ENCODE measurements at regions not wholly inside any gene's neighbourhood (a gene's known extent, or its start where the extent isn't known, plus 50 kb on each side); places are given as distances from the start of the nearest gene placed in this dataset.

DNA sequence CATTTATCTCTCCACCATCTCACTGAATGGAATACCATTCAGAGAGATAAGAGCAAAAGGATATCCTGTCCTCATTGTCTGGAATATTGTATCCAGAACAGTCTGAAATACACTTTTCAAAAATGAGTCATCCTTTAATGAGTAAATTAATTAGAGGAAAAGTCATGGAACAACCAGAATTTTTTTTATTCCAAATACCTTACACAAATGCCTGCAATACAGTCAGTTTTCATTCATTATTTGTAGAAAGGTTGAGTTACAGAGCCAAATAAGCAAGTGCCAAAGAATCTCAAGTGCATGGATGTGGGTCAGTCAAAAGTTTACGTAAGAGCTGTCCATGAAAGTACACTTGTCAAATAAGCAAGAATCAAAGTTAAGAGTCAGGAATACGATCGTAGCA, 482.6 kb downstream of the IPMK start:
- DNase-seq: no peak

GRCh38 chr10:57776688-57777432, 490.8 kb downstream of the IPMK start:
- DNase-seq: no peak

DNA sequence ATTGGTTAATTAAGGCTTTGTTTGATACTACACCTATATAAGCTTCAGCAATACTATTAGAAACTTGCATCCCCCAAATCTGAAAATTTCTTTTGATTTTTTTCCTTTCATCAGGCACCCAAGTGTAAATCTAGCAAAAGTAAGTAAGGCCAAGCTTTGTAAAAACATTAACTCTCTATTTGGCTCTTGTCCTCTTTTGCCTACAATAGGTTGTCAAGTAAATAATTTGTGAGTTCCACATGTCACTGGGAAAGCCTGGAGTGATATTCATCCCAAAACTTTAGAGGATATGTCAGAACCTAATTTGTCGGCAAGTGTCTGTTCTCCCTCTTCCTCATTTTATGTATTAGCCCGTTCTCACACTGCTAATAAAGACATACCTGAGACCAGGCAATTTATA, 492.4 kb downstream of the IPMK start:
- no peak for DNase-seq

DNA sequence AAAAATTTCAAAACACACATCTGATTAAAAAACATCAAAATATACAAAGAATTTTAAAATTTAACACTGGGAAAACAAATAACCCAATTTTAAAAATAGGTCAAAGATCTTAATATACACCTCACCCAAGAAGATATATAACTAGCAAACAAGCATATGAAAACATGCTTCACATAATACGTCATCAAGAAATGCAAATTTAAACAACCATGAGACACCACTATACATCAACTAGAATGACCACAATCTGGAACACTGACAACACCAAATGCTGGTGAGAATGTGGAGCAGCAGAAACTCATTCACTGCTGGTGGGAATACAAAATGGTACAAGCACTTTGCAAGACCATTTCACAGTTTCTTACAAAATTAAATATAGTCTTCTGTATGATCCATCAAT, 498.4 kb downstream of the IPMK start:
- no peak for DNase-seq

GRCh38 chr10:57759777-57760176, 507.9 kb downstream of the IPMK start:
- DNase-seq: no peak

- no peak for DNase-seq
Measured at GRCh38 chr10:57754803-57755202, 512.9 kb downstream of the IPMK start.

- DNase-seq: no peak
Measured at GRCh38 chr10:57743711-57744110, 524.0 kb downstream of the IPMK start.

DNA sequence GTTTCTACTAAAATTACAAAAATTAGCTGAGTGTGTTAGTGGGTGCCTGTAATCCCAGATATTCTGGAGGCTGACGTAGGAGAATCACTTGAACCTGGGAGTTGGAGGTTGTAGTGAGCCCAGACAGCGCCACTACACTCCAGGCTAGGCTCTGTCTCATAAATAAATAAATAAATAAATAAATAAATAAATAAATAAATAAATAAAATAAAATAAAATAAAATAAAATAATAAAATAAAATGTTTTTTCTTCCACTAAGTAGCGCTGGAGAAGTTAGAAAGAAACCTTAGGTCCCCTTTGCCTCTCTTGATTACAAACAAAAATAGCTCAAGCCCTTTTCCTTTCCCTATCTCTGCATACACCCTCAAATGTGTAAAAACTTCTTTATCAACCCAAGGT, 525.9 kb downstream of the IPMK start:
- DNase-seq: no peak

DNA sequence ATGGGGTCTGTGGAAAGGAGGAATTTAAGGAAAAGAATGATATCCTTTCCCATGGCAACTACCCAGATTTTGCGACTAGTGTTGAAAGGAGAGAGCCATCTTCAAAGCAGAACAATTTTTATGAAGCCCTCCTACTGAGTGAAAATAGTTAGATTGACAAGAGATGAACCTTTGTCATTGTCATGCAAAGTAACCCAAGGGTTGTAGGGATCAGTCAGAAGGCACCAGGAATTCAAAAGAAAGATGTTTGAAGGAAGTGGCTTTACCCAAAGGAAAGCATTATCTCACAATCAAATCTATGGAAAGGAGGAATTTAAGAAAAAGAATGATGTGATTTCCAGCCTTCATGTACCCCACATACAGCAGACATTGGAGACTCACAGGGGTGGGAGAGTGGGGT, 544.4 kb downstream of the IPMK start:
- no peak for DNase-seq

- DNase-seq: no peak
Measured at GRCh38 chr10:57716884-57717283, 550.8 kb downstream of the IPMK start.

DNA sequence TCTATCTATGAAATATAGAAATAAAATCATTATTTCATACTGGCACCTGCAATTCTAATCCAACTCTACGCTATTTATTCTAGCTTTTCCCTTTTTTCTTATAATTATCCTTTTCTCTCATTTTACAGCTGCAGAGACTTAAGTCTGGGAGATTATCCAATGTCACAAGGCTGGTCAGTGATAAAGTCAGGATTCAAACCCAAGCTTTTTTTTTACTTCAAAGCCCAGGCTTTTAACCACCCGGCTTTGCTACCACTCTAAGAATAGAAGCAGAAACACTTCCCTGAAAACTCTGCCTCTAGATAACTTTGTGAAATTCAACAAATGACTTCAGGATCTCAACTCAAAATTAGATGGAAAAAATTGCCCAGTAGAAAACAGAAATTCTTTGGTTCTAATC, 552.5 kb downstream of the IPMK start:
- no peak for DNase-seq

GRCh38 chr10:57707300-57707658, 560.4 kb downstream of the IPMK start:
- no peak for DNase-seq

- DNase-seq: no peak
Measured at GRCh38 chr10:57706576-57707299, 561.0 kb downstream of the IPMK start.

DNA sequence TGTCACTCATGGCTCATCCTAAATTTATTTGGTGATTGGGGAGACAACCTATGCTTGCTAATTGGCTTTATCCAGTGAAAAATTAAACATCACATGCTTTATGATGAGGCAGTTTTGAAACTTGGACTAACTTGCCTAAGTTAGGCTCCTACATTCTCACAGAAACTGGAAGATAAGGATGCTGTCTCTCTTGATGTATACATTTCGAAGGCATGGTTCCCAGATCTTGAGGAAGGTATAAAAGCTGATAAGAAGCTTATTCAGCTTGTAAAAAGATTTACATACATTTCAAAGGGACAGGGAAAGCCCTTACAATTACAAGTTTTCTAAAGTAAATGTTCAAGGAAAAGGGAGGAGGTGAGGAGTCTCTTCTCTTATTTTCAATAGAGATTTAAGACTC, 561.7 kb downstream of the IPMK start:
- DNase-seq: no peak

DNA sequence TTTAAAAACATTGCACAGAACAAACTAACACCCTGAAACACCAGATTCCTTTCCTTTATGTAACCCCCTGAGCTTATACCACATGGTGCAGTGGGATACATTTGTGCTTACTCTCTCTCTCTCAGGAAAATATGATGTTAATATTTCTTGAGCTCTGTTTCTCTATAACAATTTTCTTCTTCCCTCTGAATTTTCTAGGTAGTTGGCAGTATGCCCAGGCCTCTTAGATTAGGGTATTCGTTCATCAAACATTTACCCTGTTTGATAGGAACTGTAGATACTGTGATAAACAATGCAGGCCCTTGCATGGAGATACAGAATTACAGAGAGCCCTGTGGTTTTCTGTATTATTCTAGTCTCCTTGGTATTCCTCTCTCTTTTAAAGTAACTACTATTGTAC, 567.8 kb downstream of the IPMK start:
- no peak for DNase-seq

DNA sequence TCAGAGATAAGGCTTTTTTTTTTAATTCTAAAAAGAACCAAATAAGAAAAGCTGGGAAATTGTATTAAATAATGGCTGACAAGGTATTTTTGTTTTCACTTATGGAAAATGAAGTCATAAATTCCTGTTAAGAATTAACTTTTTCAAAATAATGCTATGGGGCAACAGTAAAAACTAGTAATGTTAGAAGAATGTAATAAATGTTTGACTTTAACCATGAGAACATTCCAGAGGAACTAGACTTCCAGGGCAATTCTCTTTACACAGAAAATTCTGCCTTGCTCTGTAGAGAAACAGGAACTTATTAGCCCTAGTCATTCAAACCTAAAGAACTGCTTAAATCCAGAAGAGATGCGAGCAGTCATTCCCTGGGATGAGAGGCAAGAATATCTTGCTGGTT, 571.1 kb downstream of the IPMK start:
- no peak for DNase-seq

DNA sequence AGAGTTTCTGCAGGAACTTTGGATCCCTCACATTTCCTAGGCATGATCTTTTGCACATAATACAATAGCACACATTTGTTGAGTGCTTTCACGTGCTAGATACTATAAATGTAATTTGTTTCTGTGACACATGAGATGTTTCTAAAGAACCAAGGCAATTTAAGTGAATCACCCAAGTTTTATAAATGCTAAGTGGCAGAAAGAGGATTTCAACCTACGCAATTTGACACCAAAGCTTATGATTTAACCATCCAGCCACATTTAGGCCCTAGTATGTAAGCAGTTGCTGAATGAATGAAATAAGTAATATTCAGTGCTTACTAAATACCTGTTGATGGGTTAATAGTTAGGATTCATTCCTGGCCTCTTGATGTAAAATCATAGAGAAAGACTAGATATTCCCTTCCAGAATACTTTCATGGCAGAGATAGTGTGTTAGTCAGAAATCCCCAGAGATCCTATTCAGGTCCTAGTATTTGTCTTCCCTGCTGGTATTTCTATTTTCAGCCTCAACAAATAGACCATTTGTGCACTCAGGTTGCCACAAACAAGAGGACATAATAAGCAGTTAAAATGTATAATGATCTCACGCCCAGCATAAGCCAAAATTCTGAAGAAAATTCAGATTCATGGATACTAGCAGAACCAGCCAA, 572.6 kb downstream of the IPMK start:
- DNase-seq: no peak

DNA sequence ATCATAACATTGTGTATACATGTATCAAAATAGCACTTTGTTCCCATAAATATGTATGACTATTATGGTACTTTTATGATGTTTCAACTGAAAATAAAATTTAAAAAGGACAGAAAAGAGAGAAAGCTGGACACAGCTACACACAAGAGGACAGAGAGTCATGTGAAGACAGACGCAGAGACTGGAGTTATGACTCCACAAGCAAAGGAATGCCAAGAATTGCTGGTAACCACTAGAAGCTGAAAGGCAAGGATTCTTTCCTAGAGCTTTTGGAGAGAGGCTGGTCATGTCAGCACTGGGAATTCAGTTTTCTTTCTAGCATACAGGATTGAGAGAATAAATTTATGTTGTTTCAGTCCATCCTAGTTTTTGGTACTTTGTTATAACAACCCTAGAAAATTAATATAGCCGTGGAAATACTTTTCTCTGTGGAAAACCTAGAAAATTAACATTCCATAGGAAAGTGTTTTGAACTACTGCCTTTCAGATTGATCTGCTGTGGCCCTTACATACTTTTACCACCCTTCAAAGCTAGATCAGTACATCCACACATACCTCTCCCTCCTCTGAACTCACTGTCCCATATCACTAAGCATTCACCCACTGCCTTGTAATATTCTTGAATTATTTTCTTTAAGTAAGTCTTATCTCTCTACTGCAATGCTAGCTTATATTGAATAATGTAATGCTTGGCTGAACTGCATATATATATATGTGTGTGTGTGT, 575.3 kb downstream of the IPMK start:
- no peak for DNase-seq

- DNase-seq: no peak
Measured at GRCh38 chr10:57689596-57690297, 577.9 kb downstream of the IPMK start.

DNA sequence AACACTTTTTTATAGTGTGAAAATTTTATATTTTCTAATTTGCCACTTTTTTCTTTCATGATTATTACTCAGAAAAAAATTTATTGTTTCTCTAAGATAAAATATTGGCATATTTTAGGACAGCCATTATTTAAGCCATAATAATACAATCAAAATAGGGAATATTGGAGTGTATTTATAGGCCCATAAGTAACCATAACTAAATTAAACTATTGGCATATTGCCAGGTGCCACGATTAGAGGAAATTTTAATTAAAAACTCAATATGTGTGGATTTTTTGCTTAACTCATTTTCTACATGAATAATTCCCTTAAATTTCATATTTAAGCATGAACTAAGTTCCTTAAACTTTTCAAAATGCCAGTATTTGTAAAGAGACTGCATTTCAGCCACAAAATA, 587.8 kb downstream of the IPMK start:
- DNase-seq: no peak

DNA sequence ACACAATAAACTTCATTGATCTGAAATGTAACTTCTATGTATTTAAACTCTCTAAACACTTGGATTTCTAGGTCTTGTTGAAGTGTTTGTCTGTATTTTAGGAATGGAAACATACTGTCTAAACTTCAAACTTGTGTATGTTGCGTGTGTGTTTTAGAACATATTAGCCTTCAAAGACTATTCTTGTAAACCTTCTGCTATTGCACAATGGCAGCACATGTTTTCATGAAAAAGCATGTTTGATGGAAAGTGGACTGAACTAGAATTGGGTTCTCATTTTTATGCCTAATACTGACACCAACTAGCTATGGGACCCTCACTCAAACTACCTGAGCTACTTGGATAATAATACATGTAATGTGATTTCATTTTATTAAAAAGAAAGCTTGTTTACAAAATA, 592.6 kb downstream of the IPMK start:
- DNase-seq: no peak

DNA sequence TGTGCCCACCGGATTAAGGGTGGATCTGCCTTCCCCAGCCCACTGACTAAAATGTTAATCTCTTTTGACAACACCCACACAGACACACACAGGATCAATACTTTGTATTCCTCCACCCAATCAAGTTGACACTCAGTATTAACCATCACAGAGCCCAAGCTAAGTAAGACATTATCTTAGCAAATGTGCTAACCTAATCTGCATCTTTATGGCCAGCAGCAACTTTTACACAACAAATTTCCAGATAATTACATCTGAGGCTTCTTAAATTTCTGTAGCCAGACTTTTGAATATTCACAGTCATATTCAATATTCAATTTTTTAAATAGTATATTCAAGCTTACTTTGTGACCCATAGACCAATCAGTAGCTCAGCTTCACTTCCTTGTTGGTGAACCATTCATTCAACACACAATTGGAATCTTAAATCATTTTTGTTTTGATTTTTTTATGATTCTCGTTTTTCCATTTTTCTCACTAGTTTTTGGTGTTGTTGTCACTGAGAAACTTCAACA, 594.2 kb downstream of the IPMK start:
- DNase-seq: no peak

DNA sequence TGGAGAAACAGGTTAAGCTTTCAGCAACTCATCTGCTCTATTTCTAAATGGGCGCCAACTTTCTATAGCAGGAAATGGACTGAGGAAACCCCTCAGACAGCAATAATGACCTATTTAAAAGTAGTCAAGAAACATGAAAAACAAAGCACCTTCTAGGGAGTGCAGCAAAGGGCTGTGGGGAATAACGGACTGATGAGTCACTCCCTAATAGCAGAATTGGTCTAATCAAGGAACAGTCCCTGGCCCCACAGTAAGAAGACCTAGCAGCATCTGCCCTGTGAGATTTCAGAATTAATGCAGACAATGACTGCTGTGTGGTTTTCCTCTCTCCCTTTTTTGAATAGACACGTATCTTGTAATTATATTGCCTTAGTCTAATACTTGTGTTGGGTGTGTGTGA, 602.9 kb downstream of the IPMK start:
- no peak for DNase-seq
